Neural progenitor cell (in vitro differentiated cells): ENCODE measurements at regions not wholly inside any gene's neighbourhood (a gene's known extent, or its start where the extent isn't known, plus 50 kb on each side); places are given as distances from the start of the nearest gene placed in this dataset.

Source experiments
- CTCF ChIP-seq: fragments of 200-600 bp; sonication (generic); IDR thresholded peaks from 2 replicates; pipeline ENCODE4 v1.5.1; 2017; ENCODE audit warnings: antibody characterized with exemption, mild to moderate bottlenecking
- EZH2 ChIP-seq: fragments of 200-600 bp; sonication (generic); IDR thresholded peaks from 2 replicates; pipeline ENCODE4 v1.6.1; 2017; ENCODE audit warnings: antibody characterized with exemption, mild to moderate bottlenecking, moderate library complexity

DNA sequence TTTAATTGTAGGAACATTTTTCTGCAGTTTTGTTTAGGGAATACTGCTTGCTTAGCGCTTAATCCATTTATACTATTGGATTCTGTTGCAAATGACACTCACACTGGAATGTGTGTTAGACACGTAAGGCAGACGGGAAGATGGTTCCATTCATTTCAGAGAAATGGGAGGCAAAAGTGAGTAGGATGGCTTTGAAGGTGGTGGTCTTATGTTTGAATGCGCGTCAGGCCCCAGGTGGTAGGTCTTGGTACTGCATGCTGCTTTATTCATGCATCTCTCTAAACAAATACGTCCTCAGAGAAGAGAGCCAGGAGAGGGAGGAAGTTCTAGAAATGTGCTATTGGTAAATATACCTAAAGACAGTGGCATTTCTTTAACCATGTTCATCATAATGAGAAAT lies 997.6 kb upstream of the RBFOX1 start:
- TF ChIP-seq CTCF (peak; percentile 65), EZH2 (no peak)
